ENCODE measurements at regions not wholly inside any gene's neighbourhood (a gene's known extent, or its start where the extent isn't known, plus 50 kb on each side); places are given as distances from the start of the nearest gene placed in this dataset.

DNA sequence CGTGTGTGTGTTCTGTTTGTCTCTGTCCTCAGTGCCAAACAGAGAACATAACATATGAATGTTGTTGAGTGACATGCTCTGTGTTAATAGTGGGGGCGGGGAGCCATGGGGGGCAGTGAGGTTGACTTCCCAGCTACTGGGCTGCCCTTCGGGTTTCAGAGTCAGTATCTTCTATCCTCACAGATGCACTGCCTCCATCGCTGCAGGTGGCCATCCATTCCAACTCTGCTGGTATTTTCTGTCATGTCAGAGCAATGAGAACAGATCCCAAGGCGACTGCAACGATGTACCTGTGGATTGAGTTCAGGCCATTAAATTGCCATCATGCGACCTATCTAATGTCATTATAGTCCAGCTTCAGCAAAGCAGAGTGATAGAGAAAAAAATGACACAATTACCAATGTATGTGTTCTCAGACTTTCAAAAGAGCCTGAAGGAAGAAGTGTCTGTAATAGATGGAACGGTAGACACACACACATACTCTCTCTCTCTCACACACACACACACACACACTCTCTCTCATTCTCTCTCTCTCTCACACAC, 418.5 kb downstream of the RWDD3 start:
- no peak for TF ChIP-seq SPI1 (IDR thresholded peaks at IDR 0.05; ENCODE audit: borderline replicate concordance, low read depth)
- no peak for TF ChIP-seq POLR2AphosphoS5 (IDR thresholded peaks at IDR 0.05; ENCODE audit: low read depth)
- TF ChIP-seq, protein P1, sequence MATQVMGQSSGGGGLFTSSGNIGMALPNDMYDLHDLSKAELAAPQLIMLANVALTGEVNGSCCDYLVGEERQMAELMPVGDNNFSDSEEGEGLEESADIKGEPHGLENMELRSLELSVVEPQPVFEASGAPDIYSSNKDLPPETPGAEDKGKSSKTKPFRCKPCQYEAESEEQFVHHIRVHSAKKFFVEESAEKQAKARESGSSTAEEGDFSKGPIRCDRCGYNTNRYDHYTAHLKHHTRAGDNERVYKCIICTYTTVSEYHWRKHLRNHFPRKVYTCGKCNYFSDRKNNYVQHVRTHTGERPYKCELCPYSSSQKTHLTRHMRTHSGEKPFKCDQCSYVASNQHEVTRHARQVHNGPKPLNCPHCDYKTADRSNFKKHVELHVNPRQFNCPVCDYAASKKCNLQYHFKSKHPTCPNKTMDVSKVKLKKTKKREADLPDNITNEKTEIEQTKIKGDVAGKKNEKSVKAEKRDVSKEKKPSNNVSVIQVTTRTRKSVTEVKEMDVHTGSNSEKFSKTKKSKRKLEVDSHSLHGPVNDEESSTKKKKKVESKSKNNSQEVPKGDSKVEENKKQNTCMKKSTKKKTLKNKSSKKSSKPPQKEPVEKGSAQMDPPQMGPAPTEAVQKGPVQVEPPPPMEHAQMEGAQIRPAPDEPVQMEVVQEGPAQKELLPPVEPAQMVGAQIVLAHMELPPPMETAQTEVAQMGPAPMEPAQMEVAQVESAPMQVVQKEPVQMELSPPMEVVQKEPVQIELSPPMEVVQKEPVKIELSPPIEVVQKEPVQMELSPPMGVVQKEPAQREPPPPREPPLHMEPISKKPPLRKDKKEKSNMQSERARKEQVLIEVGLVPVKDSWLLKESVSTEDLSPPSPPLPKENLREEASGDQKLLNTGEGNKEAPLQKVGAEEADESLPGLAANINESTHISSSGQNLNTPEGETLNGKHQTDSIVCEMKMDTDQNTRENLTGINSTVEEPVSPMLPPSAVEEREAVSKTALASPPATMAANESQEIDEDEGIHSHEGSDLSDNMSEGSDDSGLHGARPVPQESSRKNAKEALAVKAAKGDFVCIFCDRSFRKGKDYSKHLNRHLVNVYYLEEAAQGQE (IDR thresholded peaks at IDR 0.05; ENCODE audit: insufficient replicate concordance, low read depth): no peak
- TF ChIP-seq, protein P2, sequence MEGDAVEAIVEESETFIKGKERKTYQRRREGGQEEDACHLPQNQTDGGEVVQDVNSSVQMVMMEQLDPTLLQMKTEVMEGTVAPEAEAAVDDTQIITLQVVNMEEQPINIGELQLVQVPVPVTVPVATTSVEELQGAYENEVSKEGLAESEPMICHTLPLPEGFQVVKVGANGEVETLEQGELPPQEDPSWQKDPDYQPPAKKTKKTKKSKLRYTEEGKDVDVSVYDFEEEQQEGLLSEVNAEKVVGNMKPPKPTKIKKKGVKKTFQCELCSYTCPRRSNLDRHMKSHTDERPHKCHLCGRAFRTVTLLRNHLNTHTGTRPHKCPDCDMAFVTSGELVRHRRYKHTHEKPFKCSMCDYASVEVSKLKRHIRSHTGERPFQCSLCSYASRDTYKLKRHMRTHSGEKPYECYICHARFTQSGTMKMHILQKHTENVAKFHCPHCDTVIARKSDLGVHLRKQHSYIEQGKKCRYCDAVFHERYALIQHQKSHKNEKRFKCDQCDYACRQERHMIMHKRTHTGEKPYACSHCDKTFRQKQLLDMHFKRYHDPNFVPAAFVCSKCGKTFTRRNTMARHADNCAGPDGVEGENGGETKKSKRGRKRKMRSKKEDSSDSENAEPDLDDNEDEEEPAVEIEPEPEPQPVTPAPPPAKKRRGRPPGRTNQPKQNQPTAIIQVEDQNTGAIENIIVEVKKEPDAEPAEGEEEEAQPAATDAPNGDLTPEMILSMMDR (IDR thresholded peaks at IDR 0.05; ENCODE audit: insufficient read depth, low read length): no peak
- TF ChIP-seq GABPA (IDR thresholded peaks at IDR 0.05; ENCODE audit: low read depth): no peak
- H3K4me3 ChIP-seq (replicated peaks; ENCODE audit: insufficient read depth, low read length): no peak overlapping the region
- no peak overlapping the region for H3K27ac ChIP-seq (replicated peaks)
- no peaks in the 10 kb centered on the region for H3K27me3 ChIP-seq (ENCODE audit: insufficient read depth, poor library complexity, severe bottlenecking)
- no peak for DNase-seq (ENCODE audit: low read depth in 1 of 2, low spot score in 1 of 2)

DNA sequence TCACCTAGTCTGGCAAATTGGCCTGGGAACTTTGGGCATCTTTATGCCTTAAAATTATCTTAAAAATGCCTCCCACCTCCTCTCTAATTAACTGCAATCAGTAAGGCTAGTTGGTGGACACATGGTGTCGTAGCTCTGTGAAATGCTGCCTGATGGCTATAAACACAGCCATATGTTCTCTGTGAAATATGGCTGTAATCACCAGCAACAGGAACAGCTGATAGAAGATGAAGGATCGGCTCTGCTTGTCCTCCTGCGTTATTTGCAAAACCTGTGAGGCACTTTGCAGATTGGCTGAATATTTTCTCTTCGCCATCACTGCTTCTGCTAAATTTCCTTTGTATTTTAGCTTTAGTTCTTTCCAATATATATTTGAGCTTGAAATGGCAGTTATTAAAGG, 419.6 kb downstream of the RWDD3 start:
- DNase-seq (ENCODE audit: low read depth in 1 of 2, low spot score in 1 of 2): no peak
- no peaks in the 10 kb centered on the region for H3K27me3 ChIP-seq (ENCODE audit: insufficient read depth, poor library complexity, severe bottlenecking)
- TF ChIP-seq GABPA (IDR thresholded peaks at IDR 0.05; ENCODE audit: low read depth): no peak
- TF ChIP-seq, protein P1 (IDR thresholded peaks at IDR 0.05; ENCODE audit: insufficient replicate concordance, low read depth): no peak
- TF ChIP-seq POLR2AphosphoS5 (IDR thresholded peaks at IDR 0.05; ENCODE audit: low read depth): no peak
- TF ChIP-seq SPI1 (IDR thresholded peaks at IDR 0.05; ENCODE audit: borderline replicate concordance, low read depth): no peak
- TF ChIP-seq, protein P2 (IDR thresholded peaks at IDR 0.05; ENCODE audit: insufficient read depth, low read length): no peak
- H3K27ac ChIP-seq (replicated peaks): no peak overlapping the region
- H3K4me3 ChIP-seq (replicated peaks; ENCODE audit: insufficient read depth, low read length): no peak overlapping the region

DNA sequence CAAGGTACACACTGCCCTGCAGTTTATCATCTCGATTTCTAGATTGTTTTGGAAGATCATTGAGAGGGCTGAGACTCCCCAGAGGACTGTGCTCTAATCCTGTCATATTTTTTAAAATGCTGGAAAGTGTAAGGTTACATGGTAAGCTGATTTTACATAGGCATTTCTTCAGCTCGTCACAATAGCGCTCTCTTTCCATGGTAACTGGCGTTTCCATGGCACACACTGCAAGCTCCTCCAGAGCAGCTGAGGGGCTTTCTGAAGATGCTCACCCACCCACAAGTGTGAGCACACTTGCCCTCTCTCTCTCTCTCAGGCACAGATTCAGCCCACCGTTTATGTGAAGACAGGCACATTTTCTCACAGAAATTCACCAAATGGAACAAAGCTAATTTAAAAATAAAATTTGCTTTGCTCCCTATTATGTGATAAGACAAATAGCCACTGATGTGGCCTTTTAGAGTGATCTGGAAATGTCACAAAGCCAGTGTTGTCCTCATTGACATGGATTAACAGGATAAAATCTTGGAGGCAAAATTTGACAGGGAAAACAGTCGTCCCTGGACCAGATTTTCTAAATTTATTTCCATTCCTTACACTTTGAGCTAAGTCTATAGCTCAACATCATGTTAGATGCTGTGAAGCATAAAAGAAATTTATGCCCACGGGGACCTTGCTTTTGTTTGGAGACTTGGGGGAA, 421.5 kb downstream of the RWDD3 start:
- no peak for DNase-seq (ENCODE audit: low read depth in 1 of 2, low spot score in 1 of 2)
- H3K4me3 ChIP-seq (replicated peaks; ENCODE audit: insufficient read depth, low read length): no peak overlapping the region
- TF ChIP-seq, protein P1 (IDR thresholded peaks at IDR 0.05; ENCODE audit: insufficient replicate concordance, low read depth): no peak
- no peak for TF ChIP-seq SPI1 (IDR thresholded peaks at IDR 0.05; ENCODE audit: borderline replicate concordance, low read depth)
- no peak overlapping the region for H3K27ac ChIP-seq (replicated peaks)
- no peaks in the 10 kb centered on the region for H3K27me3 ChIP-seq (ENCODE audit: insufficient read depth, poor library complexity, severe bottlenecking)
